IPS-18c (cell line): ENCODE measurements at regions not wholly inside any gene's neighbourhood (a gene's known extent, or its start where the extent isn't known, plus 50 kb on each side); places are given as distances from the start of the nearest gene placed in this dataset.
"Not testable (repeated sequence)": the region's sequence is repeated elsewhere in the genome, so short reads cannot be mapped to it uniquely, and the experiment has no call there.

Source experiments
- H3K4me3 ChIP-seq: 2 replicates; pipeline ENCODE4 v1.7.0; 2013; ENCODE audit warnings: low read depth, mild to moderate bottlenecking, low read length, moderate library complexity; ENCODE audit not compliant: insufficient read depth
- H3K9me3 ChIP-seq: one replicate; pipeline ENCODE4 v1.6.1; 2013; ENCODE audit warnings: mild to moderate bottlenecking, low read length, moderate library complexity; ENCODE audit not compliant: control insufficient read depth, insufficient read depth

GRCh38 chr3:69688400-69688799, 50.9 kb upstream of the MITF start:
- no peak overlapping the region for H3K4me3 ChIP-seq
- H3K9me3 ChIP-seq: no peaks in the 10 kb centered on the region

GRCh38 chr3:69687641-69688040, 51.6 kb upstream of the MITF start:
- Histone ChIP-seq H3K9me3 (no peaks in the 10 kb centered on the region), H3K4me3 (no peak overlapping the region)

GRCh38 chr3:69686056-69686455, 53.2 kb upstream of the MITF start:
- H3K4me3 ChIP-seq: no peak overlapping the region
- no peaks in the 10 kb centered on the region for H3K9me3 ChIP-seq

GRCh38 chr3:69684309-69684961, 54.8 kb upstream of the MITF start:
- Histone ChIP-seq H3K9me3 (no peaks in the 10 kb centered on the region), H3K4me3 (no peak overlapping the region)

GRCh38 chr3:69683082-69683806, 56.0 kb upstream of the MITF start:
- Histone ChIP-seq H3K9me3 (no peaks in the 10 kb centered on the region), H3K4me3 (no peak overlapping the region)

- H3K4me3 ChIP-seq, H3K9me3 ChIP-seq: not testable (repeated sequence)
Observed at GRCh38 chr3:69677456-69677855, 61.8 kb upstream of the MITF start.

- no peaks in the 10 kb centered on the region for H3K9me3 ChIP-seq
- no peak overlapping the region for H3K4me3 ChIP-seq
Observed at GRCh38 chr3:69675786-69676530, 63.3 kb upstream of the MITF start.

GRCh38 chr3:69674752-69675151, 64.5 kb upstream of the MITF start:
- H3K9me3 ChIP-seq: no peaks in the 10 kb centered on the region
- no peak overlapping the region for H3K4me3 ChIP-seq

GRCh38 chr3:69671082-69671952, 67.9 kb upstream of the MITF start:
- Histone ChIP-seq H3K9me3 (no peaks in the 10 kb centered on the region), H3K4me3 (no peak overlapping the region)

GRCh38 chr3:69669070-69669469, 70.2 kb upstream of the MITF start:
- no peak overlapping the region for H3K4me3 ChIP-seq
- no peaks in the 10 kb centered on the region for H3K9me3 ChIP-seq

- H3K9me3 ChIP-seq: no peaks in the 10 kb centered on the region
- H3K4me3 ChIP-seq: no peak overlapping the region
Observed at GRCh38 chr3:69665026-69665737, 74.1 kb upstream of the MITF start.

- Histone ChIP-seq H3K9me3 (no peaks in the 10 kb centered on the region), H3K4me3 (no peak overlapping the region)
Observed at GRCh38 chr3:69660631-69661030, 78.6 kb upstream of the MITF start.

- H3K9me3 ChIP-seq: no peaks in the 10 kb centered on the region
- H3K4me3 ChIP-seq: no peak overlapping the region
Observed at GRCh38 chr3:69659180-69659910, 79.9 kb upstream of the MITF start.

GRCh38 chr3:69658514-69659140, 80.6 kb upstream of the MITF start:
- Histone ChIP-seq H3K4me3 (no peak overlapping the region), H3K9me3 (no peaks in the 10 kb centered on the region)

- not testable (repeated sequence) for H3K4me3 ChIP-seq, H3K9me3 ChIP-seq
Observed at GRCh38 chr3:69657030-69657429, 82.2 kb upstream of the MITF start.

- H3K4me3 ChIP-seq: no peak overlapping the region
- no peaks in the 10 kb centered on the region for H3K9me3 ChIP-seq
Observed at GRCh38 chr3:69651765-69652164, 87.5 kb upstream of the MITF start.
